HG02852 (cell line): ENCODE measurements at regions not wholly inside any gene's neighbourhood (a gene's known extent, or its start where the extent isn't known, plus 50 kb on each side); places are given as distances from the start of the nearest gene placed in this dataset.
"Not testable (repeated sequence)": the region's sequence is repeated elsewhere in the genome, so short reads cannot be mapped to it uniquely, and the experiment has no call there.

Experiments
- ATAC-seq: cut with Tn5 transposase; IDR thresholded peaks from one replicate; pipeline ENCODE4 v1.9.1; 2021; ENCODE audit warnings: mild to moderate bottlenecking, moderate library complexity; ENCODE audit not compliant: unreplicated experiment

GRCh38 chr10:22086730-22087401 is 83.3 kb upstream of the DNAJC1 start:
- no peak for ATAC-seq

- not testable (repeated sequence) for ATAC-seq
Observed at GRCh38 chr10:22079921-22080320, 76.4 kb upstream of the DNAJC1 start.

- no peak for ATAC-seq
Observed at GRCh38 chr10:22071332-22071731, 67.8 kb upstream of the DNAJC1 start.

DNA sequence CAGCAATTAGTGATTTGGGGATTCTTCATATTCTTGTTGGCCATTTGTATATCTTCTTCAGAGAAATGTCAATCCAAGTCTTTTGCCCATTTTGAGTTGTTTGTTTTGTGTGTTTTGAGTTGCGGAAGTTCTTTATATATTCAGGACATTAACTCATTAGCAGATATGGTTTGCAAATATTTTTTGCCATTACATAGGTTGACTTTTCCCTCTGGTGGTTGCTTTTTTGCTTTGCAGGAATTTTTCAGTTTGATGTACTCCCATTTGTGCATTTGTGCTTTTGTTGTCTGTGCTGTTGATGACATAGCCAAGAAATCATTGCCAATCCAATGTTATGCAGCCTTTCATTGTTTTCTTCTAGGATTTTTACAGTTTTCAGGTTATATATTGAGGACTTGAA is 63.6 kb upstream of the DNAJC1 start:
- ATAC-seq = no peak

- not testable (repeated sequence) for ATAC-seq
Observed at GRCh38 chr10:22060984-22061383, 57.5 kb upstream of the DNAJC1 start.

DNA sequence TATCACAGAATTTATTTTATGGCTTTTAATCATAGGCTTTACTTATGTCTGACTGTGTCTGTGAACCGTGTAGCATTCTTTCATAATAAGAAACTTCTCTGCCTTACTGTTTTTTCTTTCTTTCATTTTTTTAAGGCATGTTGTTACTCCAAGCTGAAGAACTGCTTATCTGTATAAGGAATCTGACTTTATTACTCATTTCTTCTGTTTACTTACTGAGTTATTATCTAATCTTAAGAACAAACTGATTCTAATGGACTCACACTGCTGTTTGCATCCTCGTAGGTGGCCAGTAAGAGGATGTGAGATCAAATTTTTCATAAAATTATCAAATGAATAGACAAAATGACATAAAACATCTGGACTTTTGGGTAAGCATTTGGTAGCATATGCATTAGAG is 54.7 kb upstream of the DNAJC1 start:
- no peak for ATAC-seq

DNA sequence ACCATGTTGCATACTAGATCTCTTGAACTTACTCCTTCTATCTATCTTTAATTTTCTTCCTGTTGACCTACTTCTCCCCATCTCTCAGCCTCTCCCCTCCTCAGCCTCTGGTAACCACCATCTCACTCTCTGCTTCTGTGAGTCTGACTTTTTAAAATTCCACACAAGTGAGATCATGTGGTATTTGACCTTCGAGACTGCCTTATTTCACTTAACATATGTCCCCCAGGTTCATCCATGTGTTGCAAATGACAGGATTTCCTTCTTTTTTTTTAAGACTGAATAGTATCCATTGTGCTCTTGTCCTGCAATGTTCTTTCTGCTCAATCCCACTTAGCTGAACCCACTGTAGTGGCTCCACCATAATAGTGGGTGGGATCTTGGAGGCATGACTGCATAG is 51.4 kb upstream of the DNAJC1 start:
- ATAC-seq = no peak
